Renal pelvis (tissue), 1 donor: ENCODE measurements at regions not wholly inside any gene's neighbourhood (a gene's known extent, or its start where the extent isn't known, plus 50 kb on each side); places are given as distances from the start of the nearest gene placed in this dataset.

Source experiments
- DNase-seq: peaks from one replicate; pipeline ENCODE4 v3.0.0-alpha.2; 2013

DNA sequence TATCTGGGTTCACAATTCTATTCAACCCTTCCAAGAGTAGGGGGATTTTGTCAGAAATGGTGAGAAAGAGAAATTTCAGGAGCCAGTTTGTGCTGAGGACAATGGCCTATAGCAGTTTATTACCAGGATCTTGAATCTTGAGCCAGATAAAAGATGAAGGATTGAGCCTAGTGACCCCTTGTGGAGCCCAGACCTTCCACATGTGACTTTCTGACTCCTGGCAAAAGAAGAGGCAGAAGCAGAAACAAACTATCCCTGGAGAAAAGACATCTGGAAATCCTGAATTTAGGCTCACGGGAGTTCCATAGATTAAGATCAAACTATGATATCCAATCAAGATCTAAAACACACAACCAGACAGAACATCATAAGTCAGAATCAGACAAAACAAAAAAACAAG lies 60.9 kb upstream of the CHRM2 start:
- DNase-seq: no peak

- DNase-seq: no peak
Measured at GRCh38 chr7:136803028-136803427, 65.4 kb upstream of the CHRM2 start.

DNA sequence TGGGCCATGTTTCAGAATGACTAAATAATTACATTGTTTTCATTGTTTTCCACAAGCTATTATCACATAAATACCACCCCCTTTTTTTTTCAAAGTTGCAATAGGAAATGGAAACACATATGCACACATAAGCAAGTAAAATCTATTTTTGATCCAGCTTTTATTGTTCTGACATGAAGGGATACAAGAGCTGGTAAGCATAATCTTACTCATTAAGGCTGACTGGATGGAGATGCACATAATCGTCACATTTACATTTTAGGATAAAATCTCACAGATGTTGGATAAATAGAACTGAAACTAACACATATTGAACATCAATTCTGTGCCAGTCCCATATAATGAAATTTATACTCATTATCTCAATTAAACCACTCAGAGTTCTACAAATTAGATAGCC lies 84.5 kb upstream of the CHRM2 start:
- no peak for DNase-seq

GRCh38 chr7:136741941-136742340 lies 126.5 kb upstream of the CHRM2 start:
- DNase-seq: no peak

DNA sequence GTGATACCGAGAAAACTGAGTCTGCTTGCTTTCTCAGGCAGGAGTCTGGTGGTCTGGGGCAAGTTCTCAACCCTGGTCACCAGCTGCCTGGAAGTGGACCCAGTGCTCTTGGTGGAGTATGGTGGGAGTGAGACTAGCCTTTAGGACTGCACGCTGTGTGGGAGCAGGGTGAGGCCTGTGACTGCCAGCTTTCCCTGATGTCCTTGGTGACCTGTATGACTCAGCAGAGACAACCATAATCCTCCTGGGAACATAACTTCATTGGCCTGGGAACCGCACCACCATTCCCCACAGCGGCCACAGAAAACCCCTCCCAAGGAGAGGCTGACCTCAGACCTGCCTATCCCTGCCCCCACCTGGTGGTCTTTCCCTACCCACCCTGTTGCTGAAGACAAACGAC lies 139.5 kb upstream of the CHRM2 start:
- DNase-seq: no peak

- no peak for DNase-seq
Measured at GRCh38 chr7:136726460-136726859, 142.0 kb upstream of the CHRM2 start.

DNA sequence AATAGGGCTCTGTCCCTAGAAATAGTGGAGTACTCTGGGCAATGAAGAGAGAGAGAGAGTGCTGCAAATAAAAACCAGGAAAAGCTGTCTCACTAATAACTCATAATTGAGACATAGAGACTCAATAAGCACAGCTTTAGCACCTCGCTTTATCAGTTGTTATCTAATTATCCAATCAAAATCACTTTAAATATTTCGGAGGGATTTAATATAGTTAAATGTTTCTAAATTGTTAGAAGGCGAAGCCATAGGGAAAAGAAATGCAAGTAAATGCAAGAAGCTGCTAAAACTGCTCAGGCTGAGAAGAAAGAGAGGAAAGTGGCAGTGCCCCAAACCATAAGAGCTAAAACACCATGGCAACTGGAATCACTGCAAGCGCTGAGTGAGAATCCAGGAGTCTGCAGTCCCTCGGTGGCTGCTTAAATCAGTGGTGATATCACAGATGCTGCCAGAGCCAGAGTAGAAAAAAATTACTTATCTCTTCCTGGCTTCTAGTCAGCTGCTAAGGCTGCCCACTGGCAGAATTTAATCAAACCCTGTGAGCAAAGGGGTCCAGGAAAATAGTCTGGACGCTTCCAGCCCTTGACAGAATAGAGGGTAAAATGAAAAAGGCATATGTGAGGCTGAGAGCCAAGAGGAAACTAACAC lies 150.4 kb upstream of the CHRM2 start:
- DNase-seq: no peak

- DNase-seq: no peak
Measured at GRCh38 chr7:136714062-136714461, 154.4 kb upstream of the CHRM2 start.

DNA sequence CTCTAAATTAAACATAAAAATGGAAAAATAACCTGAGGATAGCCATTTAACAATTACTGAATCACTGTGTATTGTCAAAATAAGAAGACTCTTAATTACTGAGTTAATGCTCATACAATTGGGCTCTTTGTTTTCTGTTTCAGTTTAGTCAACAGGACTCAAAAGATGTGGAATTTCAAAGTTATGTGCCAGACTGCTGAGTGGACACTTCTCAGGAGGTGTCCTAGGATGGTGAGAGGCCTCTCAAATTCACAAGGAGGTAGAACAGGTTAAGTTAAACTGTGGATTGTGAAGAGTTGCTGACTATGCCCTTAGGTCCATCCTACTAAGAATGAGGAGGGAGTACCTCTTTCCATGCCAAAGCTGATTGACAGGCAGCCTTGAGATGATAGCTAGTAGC lies 157.7 kb upstream of the CHRM2 start:
- DNase-seq: no peak

- DNase-seq: no peak
Measured at GRCh38 chr7:136709876-136710275, 158.6 kb upstream of the CHRM2 start.

DNA sequence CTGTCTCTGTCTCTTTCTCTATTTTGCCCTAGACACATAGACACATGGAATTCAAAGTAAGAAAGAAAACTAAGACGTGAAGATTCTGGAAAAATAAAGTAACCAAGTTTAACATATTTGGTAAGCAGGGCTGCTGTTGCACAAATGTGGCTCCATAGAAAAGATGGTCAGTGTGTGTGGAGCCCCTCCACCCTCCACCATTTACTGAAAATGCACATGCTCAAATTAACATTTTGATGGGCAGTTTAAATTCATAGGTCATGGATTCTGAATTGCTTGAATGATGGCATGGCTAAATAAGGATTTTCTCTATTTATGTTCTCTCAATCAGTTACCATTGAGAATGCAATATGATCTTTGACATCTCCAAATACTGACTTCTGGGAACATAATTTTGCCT lies 165.5 kb upstream of the CHRM2 start:
- no peak for DNase-seq

GRCh38 chr7:136698977-136699376 lies 169.5 kb upstream of the CHRM2 start:
- DNase-seq: no peak

GRCh38 chr7:136698231-136698630 lies 170.2 kb upstream of the CHRM2 start:
- DNase-seq: no peak

DNA sequence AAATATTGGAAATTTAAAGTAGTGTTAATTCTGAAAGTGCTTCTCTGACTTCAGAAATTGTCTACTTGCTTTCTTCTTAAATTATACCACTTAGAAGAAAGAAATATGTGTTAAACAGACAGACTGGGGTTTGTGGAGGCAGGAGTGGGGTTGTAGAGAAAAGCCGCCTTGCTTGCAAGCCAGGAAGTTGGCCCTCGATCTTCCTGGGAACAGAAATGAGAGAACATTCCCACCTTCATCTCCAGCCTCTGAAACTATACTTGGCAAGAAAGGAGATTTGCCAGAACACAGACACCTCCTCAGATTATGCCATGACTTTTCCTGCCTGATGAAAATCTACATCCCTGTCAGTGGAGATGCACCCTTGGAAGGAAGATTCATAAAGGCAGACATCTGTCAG lies 171.2 kb upstream of the CHRM2 start:
- DNase-seq: no peak

DNA sequence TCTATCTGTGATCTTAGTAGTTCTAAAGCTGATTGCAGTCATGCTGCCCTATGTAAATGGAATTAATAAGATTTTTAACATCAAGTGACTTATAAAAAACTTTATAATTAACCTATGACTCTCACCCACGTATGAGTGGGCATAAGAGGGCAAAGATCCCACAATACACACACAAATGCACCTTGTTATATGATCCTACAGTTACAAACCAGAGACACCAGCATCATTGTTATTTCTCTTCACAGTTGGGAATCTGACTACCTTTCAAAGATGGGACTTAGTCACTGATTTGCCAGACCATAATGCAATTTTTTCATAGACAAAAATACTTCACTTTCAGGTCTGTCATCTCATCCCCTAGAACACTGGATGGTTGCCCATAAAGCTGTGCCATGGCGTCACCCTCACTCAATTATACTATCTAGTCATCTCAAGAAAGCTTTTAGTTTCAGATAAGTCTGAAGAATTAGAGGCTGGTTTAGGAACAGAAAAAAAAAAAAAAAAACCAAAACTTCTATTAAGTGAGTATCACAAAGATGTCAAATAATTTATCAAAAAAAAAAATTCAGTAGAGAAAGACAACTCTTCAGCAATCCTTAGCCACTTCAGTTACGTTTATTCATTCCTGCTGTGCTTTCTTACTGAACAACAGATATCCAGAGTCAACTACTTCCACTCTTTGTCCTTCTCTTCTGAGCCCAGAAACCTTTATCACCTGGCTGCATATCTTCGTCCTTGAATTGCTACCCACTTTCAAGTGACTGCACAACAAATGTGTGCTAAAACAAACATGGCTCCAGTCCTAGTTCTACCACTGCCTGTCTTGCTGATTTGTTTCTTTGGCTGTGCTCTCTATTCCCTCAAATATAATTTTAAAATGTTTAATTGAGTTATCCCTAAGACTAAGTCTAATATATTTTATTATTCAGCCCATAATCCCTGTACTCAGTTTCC lies 175.0 kb upstream of the CHRM2 start:
- DNase-seq: no peak

DNA sequence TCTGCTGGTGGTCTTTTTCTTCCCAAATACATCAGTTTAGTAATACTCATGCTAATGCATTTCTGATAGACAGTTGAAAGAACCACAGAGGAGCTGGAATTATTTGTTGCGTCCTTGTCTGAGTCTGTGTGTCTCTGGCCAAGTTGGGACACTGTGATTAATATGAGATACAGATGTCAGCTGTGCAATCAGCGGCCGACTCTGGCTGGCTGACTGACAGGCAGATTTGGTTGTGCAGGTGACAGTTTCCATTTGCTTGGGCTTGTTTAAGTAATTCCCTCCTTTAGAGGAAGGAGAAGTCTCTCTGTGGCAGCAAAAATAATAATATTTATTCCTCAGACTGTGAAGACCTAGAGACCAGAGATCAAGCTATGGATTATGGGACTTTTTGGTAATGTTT lies 176.2 kb upstream of the CHRM2 start:
- DNase-seq: no peak

GRCh38 chr7:136688601-136689000 lies 179.9 kb upstream of the CHRM2 start:
- no peak for DNase-seq

- DNase-seq: no peak
Measured at GRCh38 chr7:136687693-136688322, 180.6 kb upstream of the CHRM2 start.

DNA sequence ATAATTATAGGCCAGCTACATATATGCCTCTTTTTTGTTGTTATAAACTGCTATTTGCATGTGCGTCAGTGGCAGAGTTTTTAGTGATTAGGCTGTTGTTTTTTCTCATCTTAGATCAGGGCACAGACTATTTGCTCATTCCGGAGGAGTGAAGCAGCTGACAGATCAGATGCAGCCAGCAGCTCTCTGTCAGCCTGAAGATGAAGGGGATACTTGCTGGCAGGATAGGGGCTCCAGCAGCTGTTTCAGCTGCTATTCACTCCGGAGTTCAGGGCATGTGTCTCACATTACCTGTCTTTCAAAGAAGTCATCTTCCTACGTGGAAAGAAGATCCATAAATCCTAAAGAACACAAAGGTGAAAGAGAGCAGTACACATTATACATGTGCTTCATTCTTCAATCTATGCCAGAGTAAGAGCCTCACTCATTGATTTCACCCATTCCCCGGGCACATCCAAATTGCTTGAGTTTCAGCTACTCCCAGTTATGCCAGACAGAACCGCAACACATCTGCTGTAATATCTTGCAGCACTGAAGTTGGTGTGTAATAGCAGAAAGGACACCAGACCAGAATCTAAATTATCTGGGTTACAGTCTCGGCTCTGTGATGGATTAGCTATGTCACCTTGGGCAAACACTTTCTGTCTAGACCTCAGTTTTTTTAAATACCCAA lies 182.8 kb upstream of the CHRM2 start:
- peak; percentile 9 for DNase-seq

DNA sequence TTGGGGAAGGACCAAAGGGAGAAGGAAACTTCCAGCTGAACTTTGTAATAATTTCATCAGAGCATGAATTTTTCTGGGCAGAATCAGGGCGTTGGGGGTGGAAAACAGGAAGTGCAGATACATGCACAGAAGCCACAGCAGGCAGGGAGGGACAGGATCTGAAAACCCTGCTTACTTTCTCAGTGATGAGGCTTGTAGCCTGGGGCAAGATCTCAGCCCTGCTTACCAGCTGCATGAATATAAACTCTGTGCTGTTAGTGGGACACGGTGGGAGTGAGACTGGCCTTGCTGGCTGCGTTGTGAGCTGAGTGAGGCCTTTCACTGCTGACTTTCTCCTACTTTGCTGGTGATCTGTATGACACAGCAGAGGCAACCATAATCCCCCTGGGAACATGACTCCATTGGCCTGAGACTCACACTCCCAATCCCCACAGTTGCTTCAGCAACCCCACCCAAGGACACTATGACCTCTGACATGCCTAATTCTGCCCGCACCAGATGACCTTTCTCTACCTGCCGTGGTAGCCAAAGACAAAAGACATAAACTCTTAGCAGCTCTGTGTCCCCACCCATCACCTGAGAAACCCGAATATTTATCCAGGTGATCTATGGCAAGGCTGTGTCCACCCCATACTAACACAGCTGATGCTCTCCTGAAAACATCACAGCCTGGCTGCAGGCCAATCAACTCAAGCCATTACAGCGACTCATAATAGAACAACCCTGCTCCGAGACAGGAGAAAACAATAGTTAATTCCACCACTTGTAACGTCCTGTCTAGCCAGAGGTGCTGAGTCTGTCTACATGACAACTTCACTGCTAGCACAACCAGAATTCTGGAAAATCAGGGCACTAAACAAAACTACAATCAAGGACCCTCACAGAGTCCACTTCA lies 190.7 kb upstream of the CHRM2 start:
- no peak for DNase-seq

- DNase-seq: no peak
Measured at GRCh38 chr7:136667584-136667983, 200.9 kb upstream of the CHRM2 start.
